ENCODE measurements at regions not wholly inside any gene's neighbourhood (a gene's known extent, or its start where the extent isn't known, plus 50 kb on each side); places are given as distances from the start of the nearest gene placed in this dataset.

DNA sequence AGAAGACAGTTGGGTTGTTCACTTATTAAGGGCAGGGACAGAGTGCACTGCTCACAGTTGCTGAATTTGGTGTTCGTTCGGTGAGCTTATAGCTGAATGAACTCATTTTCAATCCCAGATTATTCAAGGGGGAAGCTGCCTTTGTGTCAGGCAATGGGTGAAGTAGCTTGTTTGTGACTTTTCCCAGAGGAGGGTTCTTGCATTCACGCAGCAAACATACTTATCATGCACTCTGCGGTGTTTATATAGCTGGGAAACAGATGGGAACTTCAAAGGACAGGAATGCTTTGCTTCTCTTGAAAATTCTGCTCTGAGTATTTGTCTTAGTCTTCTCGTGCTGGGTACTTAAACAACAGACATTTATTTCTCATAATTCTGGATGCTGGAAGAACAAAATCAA, 64.7 kb upstream of the ABCA1 start:
- TF ChIP-seq, protein P1, sequence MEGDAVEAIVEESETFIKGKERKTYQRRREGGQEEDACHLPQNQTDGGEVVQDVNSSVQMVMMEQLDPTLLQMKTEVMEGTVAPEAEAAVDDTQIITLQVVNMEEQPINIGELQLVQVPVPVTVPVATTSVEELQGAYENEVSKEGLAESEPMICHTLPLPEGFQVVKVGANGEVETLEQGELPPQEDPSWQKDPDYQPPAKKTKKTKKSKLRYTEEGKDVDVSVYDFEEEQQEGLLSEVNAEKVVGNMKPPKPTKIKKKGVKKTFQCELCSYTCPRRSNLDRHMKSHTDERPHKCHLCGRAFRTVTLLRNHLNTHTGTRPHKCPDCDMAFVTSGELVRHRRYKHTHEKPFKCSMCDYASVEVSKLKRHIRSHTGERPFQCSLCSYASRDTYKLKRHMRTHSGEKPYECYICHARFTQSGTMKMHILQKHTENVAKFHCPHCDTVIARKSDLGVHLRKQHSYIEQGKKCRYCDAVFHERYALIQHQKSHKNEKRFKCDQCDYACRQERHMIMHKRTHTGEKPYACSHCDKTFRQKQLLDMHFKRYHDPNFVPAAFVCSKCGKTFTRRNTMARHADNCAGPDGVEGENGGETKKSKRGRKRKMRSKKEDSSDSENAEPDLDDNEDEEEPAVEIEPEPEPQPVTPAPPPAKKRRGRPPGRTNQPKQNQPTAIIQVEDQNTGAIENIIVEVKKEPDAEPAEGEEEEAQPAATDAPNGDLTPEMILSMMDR (IDR thresholded peaks at IDR 0.05) = no peak
- TF ChIP-seq POLR2AphosphoS5 (IDR thresholded peaks at IDR 0.05) (no peak), POLR2A (IDR thresholded peaks at IDR 0.05; ENCODE audit: low read depth) (no peak), EP300 (IDR thresholded peaks at IDR 0.05) (no peak)

Data from esophagus muscularis mucosa (tissue), 4 donors.